Osteocyte (in vitro differentiated cells): ENCODE measurements at regions not wholly inside any gene's neighbourhood (a gene's known extent, or its start where the extent isn't known, plus 50 kb on each side); places are given as distances from the start of the nearest gene placed in this dataset.

Source experiments
- DNase-seq: peaks from one replicate; pipeline ENCODE4 v3.0.0; 2021; ENCODE audit warnings: mixed read lengths; ENCODE audit not compliant: unreplicated experiment; ENCODE audit errors: extremely low spot score
- H3K27ac Mint-ChIP-seq: one replicate; pipeline ENCODE4 v1.8.0; 2021; ENCODE audit warnings: mild to moderate bottlenecking, mixed read lengths; ENCODE audit not compliant: unreplicated experiment
- H3K27me3 Mint-ChIP-seq: one replicate; pipeline ENCODE4 v1.8.0; 2021; ENCODE audit warnings: mixed read lengths; ENCODE audit not compliant: unreplicated experiment
- H3K36me3 Mint-ChIP-seq: one replicate; pipeline ENCODE4 v1.8.0; 2021; ENCODE audit warnings: mixed read lengths; ENCODE audit not compliant: unreplicated experiment
- H3K4me1 Mint-ChIP-seq: one replicate; pipeline ENCODE4 v1.8.0; 2021; ENCODE audit warnings: mixed read lengths; ENCODE audit not compliant: unreplicated experiment
- H3K4me3 Mint-ChIP-seq: one replicate; pipeline ENCODE4 v1.8.0; 2021; ENCODE audit warnings: mild to moderate bottlenecking, moderate library complexity, mixed read lengths; ENCODE audit not compliant: unreplicated experiment
- H3K9me3 Mint-ChIP-seq: one replicate; pipeline ENCODE4 v1.8.0; 2021; ENCODE audit warnings: mixed read lengths; ENCODE audit not compliant: unreplicated experiment
- TF ChIP-seq, protein P1 (sequence below): fragments of 200-600 bp; sonication (generic); IDR thresholded peaks from 2 replicates; pipeline ENCODE4 v1.5.0; 2021; ENCODE audit warnings: antibody characterized with exemption, mild to moderate bottlenecking, moderate library complexity

DNA sequence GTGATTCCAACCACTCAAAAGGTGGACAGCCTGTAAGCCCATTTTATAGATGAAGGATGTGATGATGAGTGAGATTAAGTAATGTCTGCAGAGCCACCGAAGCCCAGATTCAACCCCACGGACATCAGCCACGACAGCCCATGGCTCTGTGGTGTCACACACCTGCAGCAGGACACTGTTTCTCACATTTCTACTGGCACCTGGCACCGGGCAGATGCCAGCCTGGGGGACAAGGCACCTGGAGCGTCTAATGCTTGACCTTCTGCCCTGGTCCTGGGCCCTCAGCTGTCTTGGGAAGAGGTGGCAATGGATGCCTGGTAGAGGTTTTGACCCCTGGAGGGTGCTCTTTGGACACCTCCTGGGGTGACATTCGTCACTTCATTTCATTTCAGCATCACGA is 176.3 kb downstream of the ANAPC1 start:
- peaks cover 53% of the 10 kb centered on the region for H3K4me1 Mint-ChIP-seq
- DNase-seq, result peak; percentile 44
- no peaks in the 10 kb centered on the region for H3K27me3 Mint-ChIP-seq
- TF ChIP-seq, protein P1, sequence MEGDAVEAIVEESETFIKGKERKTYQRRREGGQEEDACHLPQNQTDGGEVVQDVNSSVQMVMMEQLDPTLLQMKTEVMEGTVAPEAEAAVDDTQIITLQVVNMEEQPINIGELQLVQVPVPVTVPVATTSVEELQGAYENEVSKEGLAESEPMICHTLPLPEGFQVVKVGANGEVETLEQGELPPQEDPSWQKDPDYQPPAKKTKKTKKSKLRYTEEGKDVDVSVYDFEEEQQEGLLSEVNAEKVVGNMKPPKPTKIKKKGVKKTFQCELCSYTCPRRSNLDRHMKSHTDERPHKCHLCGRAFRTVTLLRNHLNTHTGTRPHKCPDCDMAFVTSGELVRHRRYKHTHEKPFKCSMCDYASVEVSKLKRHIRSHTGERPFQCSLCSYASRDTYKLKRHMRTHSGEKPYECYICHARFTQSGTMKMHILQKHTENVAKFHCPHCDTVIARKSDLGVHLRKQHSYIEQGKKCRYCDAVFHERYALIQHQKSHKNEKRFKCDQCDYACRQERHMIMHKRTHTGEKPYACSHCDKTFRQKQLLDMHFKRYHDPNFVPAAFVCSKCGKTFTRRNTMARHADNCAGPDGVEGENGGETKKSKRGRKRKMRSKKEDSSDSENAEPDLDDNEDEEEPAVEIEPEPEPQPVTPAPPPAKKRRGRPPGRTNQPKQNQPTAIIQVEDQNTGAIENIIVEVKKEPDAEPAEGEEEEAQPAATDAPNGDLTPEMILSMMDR, result no peak
- peaks cover 3% of the 10 kb centered on the region for H3K9me3 Mint-ChIP-seq
- no peak overlapping the region for H3K27ac Mint-ChIP-seq
- no peaks in the 10 kb centered on the region for H3K36me3 Mint-ChIP-seq
- no peak overlapping the region for H3K4me3 Mint-ChIP-seq

DNA sequence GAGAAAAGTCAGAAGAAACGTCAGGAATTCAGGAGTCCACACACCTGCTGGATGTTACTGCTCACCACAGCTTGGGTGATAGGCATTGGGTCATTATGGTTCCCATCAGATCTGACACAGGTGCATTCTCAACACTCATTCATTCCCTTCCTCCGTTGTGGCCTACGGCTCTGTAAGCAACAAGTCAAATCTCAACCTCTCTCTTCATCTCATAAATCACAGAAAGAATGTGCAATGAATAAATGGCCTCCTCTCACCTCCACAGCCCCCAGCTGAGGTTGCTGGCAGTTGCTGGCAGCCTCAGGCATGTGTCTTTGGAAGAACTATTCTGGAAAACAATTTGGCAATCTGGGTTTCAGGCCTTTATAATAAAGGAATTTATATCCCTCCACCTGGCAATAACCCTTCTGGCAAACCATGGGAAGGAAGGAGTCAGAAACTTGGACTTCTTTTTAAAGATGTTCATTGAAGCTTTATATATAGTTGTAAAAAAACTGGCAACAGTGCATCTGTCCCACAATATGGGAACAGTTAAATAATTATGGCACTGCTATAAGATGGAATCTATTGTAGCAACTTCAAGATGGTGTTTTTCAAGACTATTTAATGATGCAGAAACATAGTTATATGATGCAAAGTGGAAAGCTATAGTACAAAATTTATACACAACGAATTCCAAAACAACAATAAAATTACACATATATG is 175.4 kb downstream of the ANAPC1 start:
- Mint-ChIP-seq H3K27ac (peak overlapping the region; percentile 33), H3K36me3 (no peaks in the 10 kb centered on the region), H3K9me3 (peaks cover 3% of the 10 kb centered on the region), H3K4me3 (no peak overlapping the region), H3K4me1 (peaks cover 49% of the 10 kb centered on the region), H3K27me3 (no peaks in the 10 kb centered on the region)
- DNase-seq, result peak; percentile 8
- TF ChIP-seq, protein P1, result no peak

DNA sequence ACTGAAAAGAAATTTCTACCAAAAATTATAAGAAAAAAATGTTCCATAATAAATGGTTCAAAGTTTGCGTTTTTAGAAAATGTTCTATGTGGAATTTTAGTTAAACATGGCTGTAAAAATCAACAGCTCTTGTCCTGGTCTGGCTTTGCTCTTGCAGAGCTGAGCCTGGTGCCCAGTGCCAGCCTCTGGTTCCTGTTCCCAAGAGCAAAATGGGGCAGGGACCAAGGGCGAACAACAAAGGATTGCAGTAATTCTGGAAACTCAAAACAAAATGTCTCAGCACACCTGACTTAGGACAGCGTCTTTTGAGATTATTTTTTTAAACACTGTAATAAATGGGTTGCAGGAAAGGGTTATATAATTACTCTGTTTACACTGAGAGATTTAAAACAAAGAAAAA is 174.7 kb downstream of the ANAPC1 start:
- Mint-ChIP-seq H3K4me3 (no peak overlapping the region), H3K36me3 (no peaks in the 10 kb centered on the region), H3K4me1 (peaks cover 42% of the 10 kb centered on the region), H3K9me3 (peaks cover 3% of the 10 kb centered on the region), H3K27ac (no peak overlapping the region), H3K27me3 (no peaks in the 10 kb centered on the region)
- peak; percentile 27 for DNase-seq
- TF ChIP-seq, protein P1, result no peak

DNA sequence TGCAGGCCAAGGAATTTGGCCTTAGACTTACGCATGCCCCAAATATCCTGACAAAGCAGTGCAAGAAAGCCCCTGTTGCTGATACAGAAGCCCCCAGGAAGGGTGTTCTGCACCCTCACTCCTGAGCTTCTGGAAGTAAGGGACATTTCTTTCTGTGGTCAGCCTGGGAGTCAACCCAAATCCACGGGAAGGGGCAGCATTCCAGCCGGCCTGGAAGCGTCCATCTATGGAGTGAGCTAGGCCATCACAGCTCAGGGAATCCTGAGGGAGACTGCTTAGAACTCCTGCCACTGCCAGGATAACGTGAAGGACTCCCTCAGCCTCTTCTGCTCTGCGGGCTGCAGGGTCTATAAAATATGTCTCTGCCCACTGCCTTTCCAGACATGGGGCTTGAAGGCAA is 173.9 kb downstream of the ANAPC1 start:
- Mint-ChIP-seq H3K4me1 (peaks cover 40% of the 10 kb centered on the region), H3K27ac (no peak overlapping the region), H3K27me3 (no peaks in the 10 kb centered on the region), H3K4me3 (no peak overlapping the region), H3K9me3 (peaks cover 3% of the 10 kb centered on the region), H3K36me3 (no peaks in the 10 kb centered on the region)
- peak; percentile 73 for DNase-seq
- TF ChIP-seq, protein P1, result no peak

DNA sequence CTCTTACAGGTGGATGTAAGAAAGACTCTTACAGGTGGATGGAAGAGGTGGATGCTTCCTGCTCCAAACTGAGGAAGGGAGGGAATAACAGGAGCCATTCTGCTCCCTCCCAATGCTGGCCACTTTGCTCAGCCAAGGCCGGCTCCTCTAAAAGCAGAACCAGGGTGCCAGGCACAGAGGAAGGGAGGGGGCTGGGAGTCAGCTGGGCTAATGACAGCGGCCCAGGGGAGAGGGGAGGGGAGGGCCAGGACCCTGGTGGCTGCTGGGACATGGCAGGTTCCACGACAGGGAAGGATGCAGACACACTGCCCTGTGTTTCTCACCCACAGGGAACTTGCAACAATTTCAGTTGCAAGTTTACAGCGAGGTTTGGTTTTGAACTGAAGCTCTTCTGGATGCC is 173.4 kb downstream of the ANAPC1 start:
- H3K9me3 Mint-ChIP-seq, result peaks cover 3% of the 10 kb centered on the region
- no peak overlapping the region for H3K27ac Mint-ChIP-seq
- no peaks in the 10 kb centered on the region for H3K27me3 Mint-ChIP-seq
- TF ChIP-seq, protein P1, result no peak
- H3K4me3 Mint-ChIP-seq, result no peak overlapping the region
- peaks cover 35% of the 10 kb centered on the region for H3K4me1 Mint-ChIP-seq
- no peaks in the 10 kb centered on the region for H3K36me3 Mint-ChIP-seq
- DNase-seq, result peak; percentile 66
